ENCODE measurements at regions not wholly inside any gene's neighbourhood (a gene's known extent, or its start where the extent isn't known, plus 50 kb on each side); places are given as distances from the start of the nearest gene placed in this dataset.

DNA sequence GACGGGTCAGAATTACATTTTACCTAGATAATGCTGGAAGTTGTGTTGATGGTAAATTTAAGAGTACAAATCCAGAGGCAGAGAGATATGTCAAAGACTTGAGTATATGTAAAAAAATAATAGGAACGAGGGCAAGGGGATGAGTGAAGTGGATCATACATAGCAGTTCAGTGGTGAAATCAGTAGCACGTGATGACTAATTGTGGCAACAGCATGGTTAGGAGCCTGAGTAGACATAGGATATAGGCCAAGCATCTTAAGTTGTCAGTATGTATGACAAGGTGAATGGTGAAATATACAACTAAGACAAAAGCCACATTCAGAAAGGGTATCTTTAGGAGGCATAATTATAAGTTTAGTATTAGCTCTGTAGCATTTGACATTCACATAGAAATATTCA lies 826.5 kb upstream of the PIK3C3 start:
- TF ChIP-seq, protein P1, sequence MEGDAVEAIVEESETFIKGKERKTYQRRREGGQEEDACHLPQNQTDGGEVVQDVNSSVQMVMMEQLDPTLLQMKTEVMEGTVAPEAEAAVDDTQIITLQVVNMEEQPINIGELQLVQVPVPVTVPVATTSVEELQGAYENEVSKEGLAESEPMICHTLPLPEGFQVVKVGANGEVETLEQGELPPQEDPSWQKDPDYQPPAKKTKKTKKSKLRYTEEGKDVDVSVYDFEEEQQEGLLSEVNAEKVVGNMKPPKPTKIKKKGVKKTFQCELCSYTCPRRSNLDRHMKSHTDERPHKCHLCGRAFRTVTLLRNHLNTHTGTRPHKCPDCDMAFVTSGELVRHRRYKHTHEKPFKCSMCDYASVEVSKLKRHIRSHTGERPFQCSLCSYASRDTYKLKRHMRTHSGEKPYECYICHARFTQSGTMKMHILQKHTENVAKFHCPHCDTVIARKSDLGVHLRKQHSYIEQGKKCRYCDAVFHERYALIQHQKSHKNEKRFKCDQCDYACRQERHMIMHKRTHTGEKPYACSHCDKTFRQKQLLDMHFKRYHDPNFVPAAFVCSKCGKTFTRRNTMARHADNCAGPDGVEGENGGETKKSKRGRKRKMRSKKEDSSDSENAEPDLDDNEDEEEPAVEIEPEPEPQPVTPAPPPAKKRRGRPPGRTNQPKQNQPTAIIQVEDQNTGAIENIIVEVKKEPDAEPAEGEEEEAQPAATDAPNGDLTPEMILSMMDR (IDR thresholded peaks at IDR 0.05) = no peak
- TF ChIP-seq EP300 (IDR thresholded peaks at IDR 0.05) = no peak
- no peak for TF ChIP-seq POLR2A (IDR thresholded peaks at IDR 0.05)

All from ovary (tissue), 3 donors.